ENCODE measurements at regions not wholly inside any gene's neighbourhood (a gene's known extent, or its start where the extent isn't known, plus 50 kb on each side); places are given as distances from the start of the nearest gene placed in this dataset.

DNA sequence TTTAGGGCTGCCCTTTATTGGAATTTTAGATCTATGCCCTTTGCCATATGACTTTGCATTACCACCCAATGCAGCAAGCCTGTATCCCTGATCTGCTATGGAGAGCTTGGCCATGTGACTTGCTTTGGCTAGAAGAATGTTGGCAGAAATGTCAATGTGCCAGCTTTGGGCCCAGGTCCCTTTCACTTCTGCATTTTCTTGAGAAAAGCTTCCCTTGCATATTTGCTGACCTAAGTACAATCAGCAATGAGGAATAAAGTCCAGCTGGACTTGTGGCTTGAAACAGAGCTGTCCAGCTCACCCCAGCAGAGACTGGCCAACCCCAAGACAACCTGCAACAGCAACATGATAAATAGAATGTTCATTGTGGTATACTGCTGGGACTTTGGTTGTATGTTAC lies 135.9 kb downstream of the PAH start:
- peak; percentile 13 for DNase-seq (ENCODE audit: low spot score)

DNA sequence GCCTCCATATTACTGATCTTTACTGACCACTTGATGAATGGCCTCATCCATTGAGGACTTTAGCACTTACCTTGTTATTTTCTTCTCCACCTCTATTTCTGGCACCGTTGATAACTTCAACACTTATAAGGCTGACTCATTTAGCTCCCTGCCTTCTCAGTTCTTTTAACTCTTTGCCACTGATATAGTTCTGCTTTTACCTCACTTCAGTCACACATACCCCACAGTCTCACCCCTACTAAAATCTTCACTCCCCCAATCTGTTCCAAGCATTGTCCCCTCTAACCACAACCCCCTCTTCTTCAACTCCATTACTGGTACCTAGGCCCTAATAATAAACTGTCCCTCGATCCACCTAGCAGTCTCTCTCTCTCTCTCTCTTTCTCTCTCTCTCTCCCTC lies 141.0 kb downstream of the PAH start:
- DNase-seq (ENCODE audit: low spot score): no peak

DNA sequence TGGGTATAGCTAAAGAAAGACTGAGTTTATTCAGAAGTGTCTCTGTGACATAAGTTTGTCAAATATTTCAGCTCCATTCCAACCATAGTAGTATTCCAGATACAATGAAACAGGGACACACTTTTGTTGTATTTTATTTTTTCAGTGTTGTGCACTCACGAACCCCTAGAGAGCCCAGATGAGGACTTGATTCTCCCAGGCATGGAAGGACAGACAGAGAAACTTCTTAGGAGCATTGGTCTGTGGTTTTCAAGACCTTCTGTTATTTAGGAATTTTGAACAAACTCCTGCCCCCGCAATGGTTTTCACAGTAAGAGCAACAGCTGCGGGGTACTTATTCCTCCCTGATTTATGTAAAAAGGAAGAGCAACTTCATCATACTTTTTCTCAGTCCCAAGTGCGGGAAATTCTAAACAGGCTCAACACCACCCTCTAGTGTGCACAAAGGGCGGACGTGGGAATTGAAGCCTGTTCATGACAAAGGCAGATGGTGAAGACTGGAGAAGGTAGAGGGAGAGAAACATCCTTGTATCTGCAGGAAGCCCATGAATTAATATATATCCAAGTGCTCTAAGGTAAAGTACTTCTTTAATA lies 147.6 kb downstream of the PAH start:
- DNase-seq (ENCODE audit: low spot score): peak; percentile 51

DNA sequence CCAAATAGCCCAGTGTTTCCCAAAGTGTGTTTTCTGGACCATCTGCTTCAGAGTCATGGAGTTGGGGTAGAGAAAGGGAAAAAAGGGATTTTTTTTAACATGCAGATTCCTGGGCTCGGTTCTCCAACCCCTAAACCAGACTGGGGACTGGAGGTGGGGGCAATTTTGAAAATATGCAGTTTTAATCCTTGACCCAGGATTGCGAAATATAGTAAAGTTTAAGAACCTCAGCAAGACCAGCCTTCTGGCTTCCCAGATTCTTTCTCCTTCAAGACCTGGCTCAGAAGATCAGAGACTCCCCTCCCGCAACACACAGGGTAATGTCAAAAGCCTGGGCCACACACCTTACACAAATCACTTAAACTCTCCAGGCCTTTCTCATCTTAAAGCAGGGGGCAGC lies 150.1 kb downstream of the PAH start:
- no peak for DNase-seq (ENCODE audit: low spot score)

DNA sequence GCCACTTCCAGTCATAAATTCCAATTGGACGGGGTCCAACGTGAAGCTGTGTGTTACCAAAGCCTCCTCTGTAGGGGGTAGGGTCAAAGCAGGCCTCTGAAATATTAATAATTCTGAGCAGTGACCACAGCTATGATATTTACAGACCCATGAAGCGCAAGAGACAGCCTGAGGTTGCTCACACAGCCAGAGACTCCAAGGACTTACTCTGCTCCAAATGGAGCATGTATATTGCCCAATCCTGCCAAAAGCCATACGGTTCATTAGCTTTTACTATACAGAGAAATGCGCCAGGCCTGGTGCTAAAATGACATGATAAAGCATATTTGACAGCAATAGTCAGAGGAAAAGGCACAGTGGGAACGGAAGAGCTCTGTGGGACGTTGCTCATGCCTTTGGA lies 151.3 kb downstream of the PAH start:
- no peak for DNase-seq (ENCODE audit: low spot score)

DNA sequence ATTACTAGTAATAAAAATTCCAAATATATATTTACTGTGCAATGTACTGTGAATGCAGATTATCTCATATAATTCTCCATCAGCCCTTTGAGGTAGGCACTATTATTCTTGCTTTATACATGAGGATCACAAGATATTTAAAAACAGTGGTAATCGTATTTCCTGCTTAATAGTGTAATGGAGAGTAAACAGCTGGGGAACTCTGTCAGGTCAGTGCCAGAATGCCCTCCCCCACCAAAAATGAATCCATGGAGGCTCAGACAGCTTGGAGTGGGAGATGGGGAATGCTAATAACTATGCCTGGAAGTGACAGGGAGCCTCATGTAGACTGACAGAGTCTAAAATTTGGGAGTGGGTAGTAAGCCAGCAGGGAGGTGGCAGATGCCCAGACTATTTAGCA lies 153.6 kb downstream of the PAH start:
- no peak for DNase-seq (ENCODE audit: low spot score)

DNA sequence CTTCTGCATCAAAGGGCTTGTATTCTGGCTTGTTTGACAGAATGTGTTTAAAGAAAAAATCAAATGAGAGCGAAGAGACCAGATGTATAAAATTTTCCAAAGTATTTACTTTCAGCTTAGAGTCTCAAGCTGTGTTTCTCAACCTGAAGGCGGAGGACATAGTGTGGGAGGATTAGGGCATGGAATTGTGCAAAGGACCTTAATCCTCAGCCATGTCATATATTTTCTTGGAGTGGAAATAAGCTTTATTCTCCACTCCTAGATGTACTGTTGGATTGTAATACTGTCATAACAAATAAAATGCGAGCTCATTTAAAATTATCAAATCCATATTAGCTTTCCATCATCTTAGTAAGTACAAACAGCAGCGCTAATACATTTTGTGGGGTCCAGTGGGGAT lies 154.0 kb downstream of the PAH start:
- no peak for DNase-seq (ENCODE audit: low spot score)

DNA sequence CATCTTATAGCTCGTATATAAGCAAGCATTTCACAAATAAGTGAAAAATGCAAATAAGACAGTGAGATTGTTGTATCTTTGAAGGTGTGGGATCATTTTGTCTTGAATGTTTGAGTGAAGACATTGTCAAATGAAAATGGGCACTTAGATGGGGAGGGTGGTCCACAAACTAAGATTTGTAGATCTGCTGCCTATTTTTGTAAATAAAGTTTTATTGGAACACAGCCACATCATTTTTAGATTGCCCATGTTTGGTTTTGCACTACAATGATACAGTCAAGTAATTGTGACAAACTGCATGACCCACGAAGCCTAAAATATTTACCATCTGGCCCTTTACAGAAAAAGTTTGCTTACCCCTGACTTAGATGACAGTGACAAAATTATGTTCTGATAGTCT lies 156.7 kb downstream of the PAH start:
- no peak for DNase-seq (ENCODE audit: low spot score)

DNA sequence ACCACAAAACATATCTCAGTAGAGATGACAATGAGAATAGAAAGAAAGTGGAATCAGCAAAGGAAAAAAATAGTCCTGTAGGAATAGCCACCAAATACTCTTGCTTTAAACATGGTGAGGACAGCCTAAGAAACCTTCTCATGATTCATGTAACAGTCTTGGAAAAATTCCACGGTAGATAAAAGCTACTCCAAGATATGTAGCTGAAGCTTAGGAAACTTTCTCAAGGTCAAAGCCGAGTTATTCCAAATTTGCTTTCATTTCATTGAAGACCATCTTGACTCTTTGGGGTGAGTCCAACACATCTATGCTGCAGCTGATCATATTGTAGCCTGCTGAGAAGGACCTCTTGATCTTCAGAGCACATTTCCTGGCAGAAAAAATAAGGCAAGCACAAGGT lies 157.6 kb downstream of the PAH start:
- no peak for DNase-seq (ENCODE audit: low spot score)

DNA sequence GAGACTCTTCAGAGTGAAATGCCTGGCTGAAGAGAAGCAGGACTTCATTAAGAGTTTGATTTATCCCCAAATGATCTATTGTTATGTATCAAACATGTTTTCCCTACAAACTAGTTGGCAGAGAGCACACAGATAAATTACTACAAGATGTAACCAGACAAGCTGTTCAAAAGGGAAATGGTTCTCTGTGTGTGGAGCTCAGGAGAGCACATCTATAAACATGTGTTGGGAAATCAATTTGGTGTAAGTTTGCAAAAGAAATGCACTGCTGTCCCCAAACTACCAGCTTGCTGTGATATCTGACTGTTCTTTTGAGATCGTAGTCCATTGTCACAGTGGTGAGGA lies 159.2 kb downstream of the PAH start:
- DNase-seq (ENCODE audit: low spot score): no peak

DNA sequence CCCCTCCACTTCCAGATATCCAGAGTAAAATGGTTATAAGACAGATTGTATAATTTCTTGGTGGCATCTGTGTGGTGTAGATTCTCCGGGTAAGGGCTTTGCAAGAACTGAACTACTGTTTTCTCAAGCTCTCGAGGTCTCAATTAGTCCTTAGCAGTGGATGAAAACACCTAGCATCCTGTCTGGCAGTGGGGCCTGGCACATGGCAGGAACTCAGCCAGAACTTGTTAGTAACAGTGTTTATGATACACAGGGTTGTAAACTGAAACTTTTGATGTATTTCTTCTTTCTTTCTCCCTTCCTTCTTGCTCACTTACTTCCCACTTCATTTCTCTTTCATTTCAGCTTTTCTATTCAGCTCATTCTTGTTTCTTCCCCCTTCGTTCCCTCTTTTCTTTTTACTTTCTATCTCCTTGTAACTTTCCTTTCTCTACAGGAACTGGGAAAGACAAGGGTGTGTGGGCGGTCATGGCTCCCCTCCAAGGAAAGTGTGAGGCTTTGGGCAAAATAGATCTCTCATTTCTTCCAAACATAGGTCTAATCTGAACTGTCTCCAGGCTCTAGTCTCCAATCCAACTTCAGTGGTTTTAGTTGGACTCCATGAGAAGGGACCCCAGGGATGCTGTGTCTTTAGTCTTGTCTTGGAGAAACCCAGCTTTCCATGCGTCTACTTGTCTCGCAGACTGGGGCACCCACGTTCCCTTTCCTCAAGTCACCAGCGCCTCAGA lies 159.7 kb downstream of the PAH start:
- DNase-seq (ENCODE audit: low spot score): no peak

DNA sequence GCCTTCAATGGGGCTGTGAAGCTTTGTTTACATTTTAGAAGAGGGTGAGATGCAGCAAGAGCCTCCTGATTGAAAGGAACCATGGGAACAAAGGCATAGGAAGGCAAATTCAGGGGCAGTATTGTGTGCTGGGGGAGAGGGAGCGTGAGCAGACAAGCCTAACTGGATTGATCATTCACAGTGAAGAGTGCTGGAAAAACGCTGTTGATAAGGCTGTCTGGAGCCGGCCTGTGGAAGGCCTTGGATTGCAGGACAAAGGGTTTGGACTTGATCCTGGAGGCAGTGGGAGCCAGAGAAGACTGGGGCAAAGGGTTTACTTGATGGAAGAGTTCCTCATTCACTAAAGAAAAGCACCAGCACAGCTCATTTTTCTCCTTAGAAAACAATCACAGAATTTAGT lies 160.5 kb downstream of the PAH start:
- DNase-seq (ENCODE audit: low spot score): no peak

DNA sequence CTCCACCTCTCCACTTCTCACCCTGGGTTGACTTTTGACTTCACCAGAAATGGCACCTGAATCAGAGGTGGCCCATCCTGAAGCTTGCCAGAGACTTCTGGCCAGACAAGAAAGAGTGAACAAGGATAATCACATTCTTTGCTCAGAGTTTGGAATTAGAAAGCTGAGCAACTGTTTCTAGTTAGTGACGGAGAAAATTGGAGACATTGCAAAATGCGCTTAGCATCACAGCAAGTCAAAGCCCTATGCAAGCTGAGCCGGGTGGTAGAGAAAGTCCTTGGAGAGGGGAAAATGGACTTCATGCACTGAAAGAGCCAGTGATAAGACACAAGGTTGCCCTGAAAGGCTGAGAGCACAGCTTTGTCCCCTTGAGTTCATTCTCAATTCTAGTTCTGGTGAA lies 161.8 kb downstream of the PAH start:
- no peak for DNase-seq (ENCODE audit: low spot score)

DNA sequence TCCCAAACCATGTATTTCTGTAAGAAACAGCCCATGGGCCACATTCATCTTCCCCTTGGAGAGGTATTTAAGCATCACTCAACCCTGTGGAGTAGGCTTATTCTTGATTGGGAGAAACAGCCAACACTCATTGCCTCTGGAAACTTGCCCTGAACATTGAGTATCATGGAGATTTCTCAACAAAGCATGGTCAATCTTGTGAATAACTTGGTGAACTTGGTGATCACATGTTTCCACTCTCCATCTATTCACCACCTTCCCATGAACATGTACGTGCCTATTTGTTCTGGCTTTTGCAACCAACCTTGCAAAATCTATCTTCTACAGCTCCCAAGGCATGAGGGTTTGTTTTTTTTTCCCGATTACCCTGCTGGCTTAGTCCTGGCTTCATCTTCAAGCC lies 163.2 kb downstream of the PAH start:
- no peak for DNase-seq (ENCODE audit: low spot score)

DNA sequence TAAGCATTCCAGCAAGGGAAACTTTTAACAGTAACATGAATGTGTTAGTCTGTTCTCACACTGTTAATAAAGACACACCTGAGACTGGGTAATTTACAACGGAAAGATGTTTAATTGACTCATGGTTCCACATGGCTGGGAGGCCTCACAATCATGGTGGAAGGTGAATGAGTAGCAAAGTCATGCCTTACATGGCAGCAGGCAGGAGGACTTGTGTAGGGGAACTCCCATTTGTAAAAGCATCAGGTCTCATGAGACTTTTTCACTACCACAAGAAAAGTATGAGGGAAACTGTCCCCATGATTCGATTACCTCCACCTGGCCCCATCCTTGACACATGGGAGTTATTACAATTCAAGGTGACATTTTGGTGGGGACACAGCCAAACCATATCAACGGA lies 168.3 kb downstream of the PAH start:
- DNase-seq (ENCODE audit: low spot score): no peak

DNA sequence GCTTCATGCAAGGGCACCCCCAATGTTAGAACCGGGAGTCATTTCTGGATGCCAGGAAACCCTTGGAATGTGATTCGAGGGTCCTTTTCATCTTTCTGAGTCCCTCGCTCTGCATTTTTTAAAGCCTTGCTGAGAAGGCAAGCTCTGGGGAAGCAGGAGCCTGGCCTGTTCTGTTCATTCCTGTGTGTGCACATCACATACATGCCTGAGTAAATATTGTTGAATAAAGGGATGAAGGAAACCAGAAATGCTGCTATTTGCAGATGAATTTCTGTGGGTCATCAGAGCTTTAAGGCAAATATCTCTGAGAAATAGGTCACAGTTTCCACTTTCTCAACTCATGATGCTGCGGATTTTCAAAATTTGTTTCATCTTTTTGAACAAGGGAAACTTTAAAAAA lies 170.1 kb downstream of the PAH start:
- no peak for DNase-seq (ENCODE audit: low spot score)

DNA sequence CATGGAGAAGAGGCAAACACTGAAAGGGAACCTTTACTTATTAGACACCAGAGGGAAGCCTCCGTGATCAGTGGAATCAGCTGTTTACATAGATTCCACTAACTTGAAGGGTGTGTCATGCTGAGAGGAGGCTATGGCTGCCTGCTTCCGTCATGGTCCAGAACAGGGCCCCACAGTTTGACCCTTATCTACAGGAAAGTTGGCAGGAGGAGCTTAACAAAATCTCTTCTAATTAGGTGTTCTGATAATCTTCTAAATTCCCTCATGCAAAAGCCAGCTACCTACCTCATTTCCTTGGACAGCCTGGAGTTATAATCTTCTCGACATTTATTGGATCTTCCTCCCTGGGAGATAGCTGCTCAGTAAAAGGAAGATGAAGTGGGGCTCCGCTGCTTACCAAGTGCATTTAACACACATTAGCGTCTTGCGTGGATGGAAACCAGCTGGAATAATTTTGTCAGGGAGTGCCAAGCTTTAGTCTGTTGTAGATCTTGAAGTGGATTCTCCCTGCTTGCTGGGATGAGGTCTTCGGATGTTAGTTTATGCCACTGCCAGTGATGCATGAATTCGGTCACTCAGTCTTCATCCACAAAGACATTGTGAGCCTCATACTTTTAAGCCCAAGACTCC lies 171.0 kb downstream of the PAH start:
- DNase-seq (ENCODE audit: low spot score): no peak

DNA sequence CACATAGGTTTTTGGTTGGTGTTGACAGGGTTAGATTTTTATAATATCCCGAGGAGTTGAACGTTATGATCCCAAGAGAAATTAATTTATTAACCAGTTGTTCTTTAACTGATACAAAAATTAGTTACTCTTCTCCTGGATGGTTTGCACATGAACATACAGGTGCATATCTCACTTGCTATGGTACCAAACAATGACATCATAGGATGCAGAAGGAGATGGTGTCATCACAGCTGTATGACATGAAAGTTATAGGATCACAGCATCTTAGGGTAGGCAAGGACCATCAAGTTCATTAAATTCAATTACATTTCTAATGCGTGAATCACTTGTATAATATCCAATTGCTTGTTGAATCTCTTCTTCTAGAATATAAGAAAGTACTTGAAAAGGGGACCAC lies 175.8 kb downstream of the PAH start:
- DNase-seq (ENCODE audit: low spot score): no peak

DNA sequence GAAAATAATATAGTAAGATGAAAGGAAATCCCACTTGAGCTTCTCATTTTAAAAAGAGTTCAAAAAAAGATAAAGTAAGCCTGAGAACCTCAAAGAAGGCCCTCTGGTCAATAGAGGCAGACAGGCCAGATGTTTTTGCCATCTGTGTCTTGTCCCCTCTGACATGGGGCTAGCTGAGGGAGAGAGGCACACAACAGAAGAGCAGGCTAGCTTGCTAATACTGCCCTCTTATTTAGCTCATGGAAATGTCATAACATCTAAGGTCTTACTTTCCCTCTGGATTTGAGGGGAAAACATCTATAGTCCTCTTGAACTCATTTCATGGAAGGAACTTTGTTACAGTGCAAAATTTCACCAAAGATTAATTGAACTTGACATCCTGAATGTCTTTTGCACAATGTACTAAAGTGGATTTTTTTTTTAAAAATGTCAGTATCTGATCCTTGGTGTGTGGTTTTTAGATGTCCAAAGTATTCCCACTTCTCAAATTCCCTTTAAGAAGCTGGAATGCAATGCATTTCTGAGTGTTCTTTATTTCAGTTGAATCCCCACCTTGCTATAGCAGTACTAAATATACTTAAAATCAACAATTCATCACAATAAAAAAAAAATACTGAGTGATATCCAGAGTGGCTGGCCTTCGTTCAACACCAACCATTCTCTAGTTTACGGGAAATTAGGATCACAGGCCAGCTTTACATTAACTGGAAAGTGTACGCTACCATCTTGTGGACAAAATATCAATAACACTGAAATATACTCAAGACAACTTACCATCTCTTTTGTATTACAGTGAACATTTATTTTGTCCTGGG lies 176.7 kb downstream of the PAH start:
- DNase-seq (ENCODE audit: low spot score): no peak

DNA sequence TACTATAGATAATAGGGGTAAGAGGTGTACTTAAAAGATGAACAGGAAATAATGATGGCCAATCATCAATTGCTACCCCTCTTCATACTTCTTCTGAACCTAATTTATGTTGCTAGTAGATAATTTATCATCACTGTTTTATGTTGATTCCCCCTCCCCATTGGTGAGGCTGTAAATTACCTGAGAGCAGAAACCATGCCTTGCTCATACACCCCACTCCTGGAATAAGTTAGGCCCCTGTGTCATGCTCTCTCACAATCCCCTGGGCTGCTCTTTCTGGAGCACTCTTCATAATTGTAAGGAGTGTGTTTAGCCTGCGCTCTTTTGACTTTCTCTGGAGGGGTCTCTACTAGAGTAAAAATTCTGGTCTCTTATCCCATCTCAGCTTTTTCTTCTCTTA lies 180.7 kb downstream of the PAH start:
- no peak for DNase-seq (ENCODE audit: low spot score)

DNA sequence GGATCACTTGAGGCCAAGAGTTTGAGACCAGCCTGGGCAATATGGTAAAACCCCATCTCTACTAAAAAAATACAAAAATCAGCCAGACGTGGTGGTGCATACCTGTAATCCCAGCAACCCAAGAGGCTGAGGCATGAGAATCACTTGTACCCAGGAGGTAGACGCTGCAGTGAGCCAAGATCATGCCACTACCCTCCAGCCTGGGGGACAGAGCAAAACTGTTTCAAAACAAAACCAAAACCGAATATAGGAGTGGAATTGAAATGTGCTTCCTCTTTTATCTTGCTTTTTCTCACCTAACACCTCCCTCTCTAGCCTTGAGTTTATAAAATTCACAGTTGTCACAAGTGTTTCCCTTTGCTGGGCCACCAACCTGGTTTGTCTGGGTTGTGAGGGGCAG lies 181.9 kb downstream of the PAH start:
- no peak for DNase-seq (ENCODE audit: low spot score)

DNA sequence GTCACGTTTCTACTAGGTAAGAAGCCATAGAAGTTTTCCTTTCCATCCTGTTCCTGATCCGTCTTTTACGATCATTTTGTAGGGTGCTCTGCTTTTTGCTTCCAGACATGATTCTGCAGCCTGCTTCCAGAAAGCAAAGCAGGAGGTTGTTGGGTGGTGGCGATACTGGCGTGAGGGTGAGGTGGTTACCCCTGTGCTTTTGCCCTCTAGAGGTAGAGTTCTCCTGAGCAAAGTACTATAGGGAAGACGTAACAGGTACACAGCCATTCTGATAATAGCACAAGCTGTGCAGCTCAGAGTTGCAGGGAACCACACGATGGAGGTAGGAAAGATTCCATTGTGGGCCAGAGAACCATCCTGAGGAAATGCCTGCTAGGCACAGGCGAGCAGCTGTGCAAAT lies 186.0 kb downstream of the PAH start:
- DNase-seq (ENCODE audit: low spot score): no peak

All from mucosa of gallbladder (tissue), 1 donor.